ENCODE measurements at regions not wholly inside any gene's neighbourhood (a gene's known extent, or its start where the extent isn't known, plus 50 kb on each side); places are given as distances from the start of the nearest gene placed in this dataset.

DNA sequence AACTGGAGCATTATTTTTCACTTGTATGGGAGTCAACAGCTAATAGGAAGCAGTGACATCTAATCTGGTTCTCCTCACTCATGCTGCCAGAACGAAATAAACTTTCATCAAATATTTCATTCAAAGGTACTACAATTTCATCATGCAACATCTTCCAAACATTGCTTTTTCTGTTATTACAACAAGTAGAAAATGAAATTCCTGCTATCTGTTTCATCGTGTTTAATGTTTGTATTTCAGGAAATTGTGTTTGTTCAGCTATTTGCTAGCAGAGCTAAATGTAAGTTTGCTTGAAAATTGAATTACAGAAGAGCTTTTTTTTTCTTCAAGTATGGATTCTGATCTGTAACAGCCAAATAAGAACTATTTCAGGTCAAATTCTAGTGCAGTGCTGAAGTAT is 90.1 kb downstream of the SLITRK6 start:
- no peak overlapping the region for H3K27ac Mint-ChIP-seq (ENCODE audit: unreplicated experiment)
- H3K9me3 Mint-ChIP-seq (ENCODE audit: unreplicated experiment), result no peaks in the 10 kb centered on the region
- H3K4me1 Mint-ChIP-seq (ENCODE audit: low read depth, unreplicated experiment), result no peaks in the 10 kb centered on the region
- no peak for DNase-seq
- Histone ChIP-seq H3K4me1 (no peaks in the 10 kb centered on the region), H3K27me3 (replicated peaks; ENCODE audit: control insufficient read depth, insufficient read depth, low read length) (no peaks in the 10 kb centered on the region), H3K36me3 (ENCODE audit: control insufficient read depth, insufficient read depth, low read length) (no peaks in the 10 kb centered on the region), H3K9me3 (no peaks in the 10 kb centered on the region), H3K4me3 (ENCODE audit: low read depth, low read length) (no peak overlapping the region)
- no peaks in the 10 kb centered on the region for H3K27me3 Mint-ChIP-seq (ENCODE audit: insufficient read depth, unreplicated experiment)
- intact Hi-C loops (cut with micrococcal nuclease; ENCODE audit: unreplicated experiment), result no loop called here
- no peaks in the 10 kb centered on the region for H3K36me3 Mint-ChIP-seq (ENCODE audit: insufficient read depth, unreplicated experiment)
- ChIA-PET POLR2A (no interaction called here), CTCF (no interaction called here)
- no TSS peak for BruUV-seq (replicated peaks)
- TF ChIP-seq, protein P1, sequence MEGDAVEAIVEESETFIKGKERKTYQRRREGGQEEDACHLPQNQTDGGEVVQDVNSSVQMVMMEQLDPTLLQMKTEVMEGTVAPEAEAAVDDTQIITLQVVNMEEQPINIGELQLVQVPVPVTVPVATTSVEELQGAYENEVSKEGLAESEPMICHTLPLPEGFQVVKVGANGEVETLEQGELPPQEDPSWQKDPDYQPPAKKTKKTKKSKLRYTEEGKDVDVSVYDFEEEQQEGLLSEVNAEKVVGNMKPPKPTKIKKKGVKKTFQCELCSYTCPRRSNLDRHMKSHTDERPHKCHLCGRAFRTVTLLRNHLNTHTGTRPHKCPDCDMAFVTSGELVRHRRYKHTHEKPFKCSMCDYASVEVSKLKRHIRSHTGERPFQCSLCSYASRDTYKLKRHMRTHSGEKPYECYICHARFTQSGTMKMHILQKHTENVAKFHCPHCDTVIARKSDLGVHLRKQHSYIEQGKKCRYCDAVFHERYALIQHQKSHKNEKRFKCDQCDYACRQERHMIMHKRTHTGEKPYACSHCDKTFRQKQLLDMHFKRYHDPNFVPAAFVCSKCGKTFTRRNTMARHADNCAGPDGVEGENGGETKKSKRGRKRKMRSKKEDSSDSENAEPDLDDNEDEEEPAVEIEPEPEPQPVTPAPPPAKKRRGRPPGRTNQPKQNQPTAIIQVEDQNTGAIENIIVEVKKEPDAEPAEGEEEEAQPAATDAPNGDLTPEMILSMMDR (IDR thresholded peaks at IDR 0.05; ENCODE audit: insufficient read depth in 1 of 2, low read depth in 1 of 2, low read length in 1 of 2, severe bottlenecking in 1 of 2, unreplicated experiment in 1 of 2), result no peak
- no peak overlapping the region for H3K4me3 Mint-ChIP-seq (ENCODE audit: unreplicated experiment)

DNA sequence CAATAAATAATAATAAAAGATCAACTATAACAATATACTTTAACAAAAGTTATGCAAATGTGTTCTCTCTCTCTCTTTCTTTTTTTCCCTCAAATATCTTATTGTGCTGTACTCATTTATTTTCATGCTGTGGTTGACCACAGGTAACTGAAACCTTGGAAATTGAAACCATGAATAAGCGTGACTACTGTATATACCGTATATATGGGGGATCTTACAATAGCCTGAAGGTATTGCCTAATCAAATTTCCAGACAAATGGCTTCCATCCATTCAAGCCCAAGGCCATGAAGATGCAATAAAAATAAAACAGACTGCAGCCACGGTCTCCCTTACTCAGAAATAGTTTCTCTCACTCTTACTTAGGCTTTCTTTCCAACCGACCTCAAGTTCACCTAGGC is 98.3 kb downstream of the SLITRK6 start:
- no peaks in the 10 kb centered on the region for H3K4me1 Mint-ChIP-seq (ENCODE audit: low read depth, unreplicated experiment)
- TF ChIP-seq, protein P1 (IDR thresholded peaks at IDR 0.05; ENCODE audit: insufficient read depth in 1 of 2, low read depth in 1 of 2, low read length in 1 of 2, severe bottlenecking in 1 of 2, unreplicated experiment in 1 of 2), result no peak
- BruUV-seq (replicated peaks), result no TSS peak
- peaks cover 15% of the 10 kb centered on the region for H3K9me3 Mint-ChIP-seq (ENCODE audit: unreplicated experiment)
- ChIA-PET CTCF (no interaction called here), POLR2A (no interaction called here)
- no peaks in the 10 kb centered on the region for H3K4me1 ChIP-seq
- no peaks in the 10 kb centered on the region for H3K36me3 Mint-ChIP-seq (ENCODE audit: insufficient read depth, unreplicated experiment)
- intact Hi-C loops (cut with micrococcal nuclease; ENCODE audit: unreplicated experiment), result no loop called here
- H3K36me3 ChIP-seq (ENCODE audit: control insufficient read depth, insufficient read depth, low read length), result no peaks in the 10 kb centered on the region
- H3K4me3 ChIP-seq (ENCODE audit: low read depth, low read length), result no peak overlapping the region
- H3K27me3 Mint-ChIP-seq (ENCODE audit: insufficient read depth, unreplicated experiment), result no peaks in the 10 kb centered on the region
- no peaks in the 10 kb centered on the region for H3K27me3 ChIP-seq (replicated peaks; ENCODE audit: control insufficient read depth, insufficient read depth, low read length)
- H3K9me3 ChIP-seq, result no peaks in the 10 kb centered on the region
- H3K4me3 Mint-ChIP-seq (ENCODE audit: unreplicated experiment), result no peak overlapping the region
- DNase-seq, result no peak
- no peak overlapping the region for H3K27ac Mint-ChIP-seq (ENCODE audit: unreplicated experiment)

DNA sequence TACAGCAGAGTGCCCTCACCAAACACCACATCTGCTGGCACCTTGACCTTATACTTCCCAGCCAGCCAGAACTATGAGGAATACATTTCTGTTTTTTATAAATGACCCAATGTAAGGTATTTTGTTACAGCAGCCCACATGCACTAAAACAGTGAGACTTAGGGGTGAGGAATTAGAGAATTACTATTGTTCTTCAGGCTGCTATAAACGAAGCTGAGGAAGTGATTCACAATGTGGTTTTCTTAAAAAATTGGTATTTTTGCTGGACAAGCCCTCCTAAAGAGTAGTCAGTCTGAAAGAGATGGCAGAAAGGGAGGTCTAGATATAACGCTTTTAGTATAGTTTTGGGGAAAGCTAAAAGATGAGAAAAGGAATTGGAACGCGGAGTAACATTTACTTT is 101.0 kb downstream of the SLITRK6 start:
- H3K4me3 ChIP-seq (ENCODE audit: low read depth, low read length), result no peak overlapping the region
- H3K4me1 Mint-ChIP-seq (ENCODE audit: low read depth, unreplicated experiment), result no peaks in the 10 kb centered on the region
- no peaks in the 10 kb centered on the region for H3K4me1 ChIP-seq
- no peaks in the 10 kb centered on the region for H3K36me3 Mint-ChIP-seq (ENCODE audit: insufficient read depth, unreplicated experiment)
- TF ChIP-seq, protein P1 (IDR thresholded peaks at IDR 0.05; ENCODE audit: insufficient read depth in 1 of 2, low read depth in 1 of 2, low read length in 1 of 2, severe bottlenecking in 1 of 2, unreplicated experiment in 1 of 2), result no peak
- H3K36me3 ChIP-seq (ENCODE audit: control insufficient read depth, insufficient read depth, low read length), result no peaks in the 10 kb centered on the region
- no peak overlapping the region for H3K27ac Mint-ChIP-seq (ENCODE audit: unreplicated experiment)
- peaks cover 15% of the 10 kb centered on the region for H3K9me3 Mint-ChIP-seq (ENCODE audit: unreplicated experiment)
- H3K9me3 ChIP-seq, result no peaks in the 10 kb centered on the region; the same call in 1 of the 2 replicates
- no TSS peak for BruUV-seq (replicated peaks)
- no peaks in the 10 kb centered on the region for H3K27me3 ChIP-seq (replicated peaks; ENCODE audit: control insufficient read depth, insufficient read depth, low read length)
- H3K4me3 Mint-ChIP-seq (ENCODE audit: unreplicated experiment), result no peak overlapping the region
- no peaks in the 10 kb centered on the region for H3K27me3 Mint-ChIP-seq (ENCODE audit: insufficient read depth, unreplicated experiment)
- no peak for DNase-seq
- intact Hi-C loops (cut with micrococcal nuclease; ENCODE audit: unreplicated experiment), result no loop called here
- POLR2A ChIA-PET, result no interaction called here
- CTCF ChIA-PET, result no interaction called here

Measured in Caco-2 (cell line).